GM18499 (cell line): ENCODE measurements at regions not wholly inside any gene's neighbourhood (a gene's known extent, or its start where the extent isn't known, plus 50 kb on each side); places are given as distances from the start of the nearest gene placed in this dataset.
"Not testable (repeated sequence)": the region's sequence is repeated elsewhere in the genome, so short reads cannot be mapped to it uniquely, and the experiment has no call there.

Source experiments
- ATAC-seq: cut with Tn5 transposase; IDR thresholded peaks from one replicate; pipeline ENCODE4 v1.9.1; 2021; ENCODE audit warnings: moderate number of reproducible peaks; ENCODE audit not compliant: insufficient read depth, unreplicated experiment

- ATAC-seq, result no peak
Measured at GRCh38 chr10:108663587-108663986, 1259.7 kb downstream of the XPNPEP1 start.

GRCh38 chr10:108662975-108663374, 1260.3 kb downstream of the XPNPEP1 start:
- no peak for ATAC-seq

- no peak for ATAC-seq
Measured at GRCh38 chr10:108655057-108655456, 1268.3 kb downstream of the XPNPEP1 start.

- ATAC-seq, result no peak
Measured at GRCh38 chr10:108653531-108653930, 1269.8 kb downstream of the XPNPEP1 start.

GRCh38 chr10:108639010-108639409, 1284.3 kb downstream of the XPNPEP1 start:
- no peak for ATAC-seq

GRCh38 chr10:108638225-108638624, 1285.1 kb downstream of the XPNPEP1 start:
- ATAC-seq, result no peak

GRCh38 chr10:108633046-108633445, 1290.3 kb downstream of the XPNPEP1 start:
- no peak for ATAC-seq

- ATAC-seq, result no peak
Measured at GRCh38 chr10:108632144-108632543, 1291.2 kb downstream of the XPNPEP1 start.

- ATAC-seq, result peak; percentile 87
Measured at GRCh38 chr10:108631332-108631731, 1292.0 kb downstream of the XPNPEP1 start.

- no peak for ATAC-seq
Measured at GRCh38 chr10:108629834-108630233, 1293.5 kb downstream of the XPNPEP1 start.

GRCh38 chr10:108624052-108624451, 1299.3 kb downstream of the XPNPEP1 start:
- no peak for ATAC-seq

GRCh38 chr10:108620821-108621534, 1302.3 kb downstream of the XPNPEP1 start:
- no peak for ATAC-seq

- no peak for ATAC-seq
Measured at GRCh38 chr10:108616559-108617285, 1306.6 kb downstream of the XPNPEP1 start.

GRCh38 chr10:108615576-108616320, 1307.6 kb downstream of the XPNPEP1 start:
- ATAC-seq, result no peak

GRCh38 chr10:108612485-108612884, 1310.8 kb downstream of the XPNPEP1 start:
- ATAC-seq, result no peak

- no peak for ATAC-seq
Measured at GRCh38 chr10:108608860-108609259, 1314.5 kb downstream of the XPNPEP1 start.

GRCh38 chr10:108601851-108602250, 1321.5 kb downstream of the XPNPEP1 start:
- no peak for ATAC-seq

- ATAC-seq, result not testable (repeated sequence)
Measured at GRCh38 chr10:108600511-108600910, 1322.8 kb downstream of the XPNPEP1 start.

- not testable (repeated sequence) for ATAC-seq
Measured at GRCh38 chr10:108599317-108599716, 1324.0 kb downstream of the XPNPEP1 start.

GRCh38 chr10:108598831-108599230, 1324.5 kb downstream of the XPNPEP1 start:
- no peak for ATAC-seq

- ATAC-seq, result no peak
Measured at GRCh38 chr10:108598320-108598695, 1325.0 kb downstream of the XPNPEP1 start.
